Breast epithelium (tissue), 4 donors: ENCODE measurements at regions not wholly inside any gene's neighbourhood (a gene's known extent, or its start where the extent isn't known, plus 50 kb on each side); places are given as distances from the start of the nearest gene placed in this dataset.

ENCODE experiments used
- DNase-seq, 2 donors: peaks; one replicate each; pipeline ENCODE4 v3.0.0-alpha.2; 2019; ENCODE audit warnings: low spot score in 2 of 2
- H3K27ac ChIP-seq, 2 donors: fragments of 200-600 bp; sonication (generic) in 1 of 2; one replicate each; pipeline ENCODE4 v1.5.1; 2016 to 2019; ENCODE audit warnings: mild to moderate bottlenecking in 1 of 2
- H3K27me3 ChIP-seq, 2 donors: fragments of 200-600 bp; sonication (generic) in 1 of 2; one replicate each; pipeline versions ENCODE4 v1.5.1 to v1.6.0; 2017 to 2019; ENCODE audit warnings: control low read depth in 1 of 2, mild to moderate bottlenecking in 1 of 2
- H3K36me3 ChIP-seq: fragments of 200-600 bp; one replicate; pipeline ENCODE4 v1.5.1; 2019
- H3K4me1 ChIP-seq, 2 donors: fragments of 200-600 bp; sonication (generic); one replicate each; pipeline ENCODE4 v1.5.1; 2016 to 2019; ENCODE audit warnings: control low read depth in 1 of 2
- H3K4me3 ChIP-seq, 3 donors: fragments of 200-600 bp; sonication (generic); 1 replicate in 2 of 3; 2 replicates in 1 of 3; pipeline ENCODE4 v1.5.1; 2016 to 2019; ENCODE audit warnings: mild to moderate bottlenecking in 3 of 3, moderate library complexity in 2 of 3
- H3K9me3 ChIP-seq, 2 donors: fragments of 200-600 bp; sonication (generic) in 1 of 2; one replicate each; pipeline ENCODE4 v1.5.1; 2016 to 2019; ENCODE audit warnings: control low read depth in 1 of 2
- POLR2A ChIP-seq: fragments of 450-650 bp; IDR thresholded peaks from one replicate; pipeline ENCODE4 v1.6.1; 2016; ENCODE audit warnings: antibody characterized with exemption, mild to moderate bottlenecking, moderate library complexity
- POLR2AphosphoS5 ChIP-seq, 3 donors: sonication (generic); formaldehyde crosslinking; IDR thresholded peaks; one replicate each; pipeline ENCODE4 v1.6.1; 2017; ENCODE audit warnings: antibody characterized with exemption in 3 of 3
- intact Hi-C: fragments of 100-400 bp; cut with DNase I; formaldehyde crosslinking; loops from one replicate; pipeline ENCODE4 v1.15.1; 2023; ENCODE audit warnings: low total_unique reads
- TF ChIP-seq, protein P1 (sequence below), 3 donors: fragments of 450-650 bp; IDR thresholded peaks; one replicate each; pipeline ENCODE4 v1.5.1; 2016 to 2017; ENCODE audit warnings: antibody characterized with exemption in 3 of 3, mild to moderate bottlenecking in 3 of 3, moderate library complexity in 3 of 3

DNA sequence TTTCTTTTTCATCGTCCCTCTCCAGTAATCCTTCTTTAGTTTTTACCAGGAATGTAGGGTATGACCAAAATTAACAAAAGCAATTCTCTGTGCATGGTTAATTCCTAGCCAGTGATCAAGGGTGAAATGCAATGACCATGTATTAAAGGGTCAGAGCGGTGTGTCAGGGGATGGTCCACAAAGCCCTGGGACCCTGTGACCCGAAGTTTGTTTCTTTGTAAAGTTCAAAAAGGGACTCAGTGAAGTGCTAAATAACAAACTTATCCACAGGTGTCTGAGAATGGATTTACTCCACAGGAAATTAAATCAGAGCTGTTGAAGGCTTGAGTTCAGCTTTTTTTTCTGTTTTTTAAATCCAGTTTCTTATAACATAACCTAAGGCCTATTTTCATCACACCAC lies 375.7 kb downstream of the GJA1 start:
- no peaks in the 10 kb centered on the region for H3K36me3 ChIP-seq
- TF ChIP-seq POLR2A = no peak
- TF ChIP-seq, protein P1, sequence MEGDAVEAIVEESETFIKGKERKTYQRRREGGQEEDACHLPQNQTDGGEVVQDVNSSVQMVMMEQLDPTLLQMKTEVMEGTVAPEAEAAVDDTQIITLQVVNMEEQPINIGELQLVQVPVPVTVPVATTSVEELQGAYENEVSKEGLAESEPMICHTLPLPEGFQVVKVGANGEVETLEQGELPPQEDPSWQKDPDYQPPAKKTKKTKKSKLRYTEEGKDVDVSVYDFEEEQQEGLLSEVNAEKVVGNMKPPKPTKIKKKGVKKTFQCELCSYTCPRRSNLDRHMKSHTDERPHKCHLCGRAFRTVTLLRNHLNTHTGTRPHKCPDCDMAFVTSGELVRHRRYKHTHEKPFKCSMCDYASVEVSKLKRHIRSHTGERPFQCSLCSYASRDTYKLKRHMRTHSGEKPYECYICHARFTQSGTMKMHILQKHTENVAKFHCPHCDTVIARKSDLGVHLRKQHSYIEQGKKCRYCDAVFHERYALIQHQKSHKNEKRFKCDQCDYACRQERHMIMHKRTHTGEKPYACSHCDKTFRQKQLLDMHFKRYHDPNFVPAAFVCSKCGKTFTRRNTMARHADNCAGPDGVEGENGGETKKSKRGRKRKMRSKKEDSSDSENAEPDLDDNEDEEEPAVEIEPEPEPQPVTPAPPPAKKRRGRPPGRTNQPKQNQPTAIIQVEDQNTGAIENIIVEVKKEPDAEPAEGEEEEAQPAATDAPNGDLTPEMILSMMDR (IDR thresholded peaks at IDR 0.05) = no peak
- no peak for TF ChIP-seq POLR2AphosphoS5 (IDR thresholded peaks at IDR 0.05)
- DNase-seq = no peak
- H3K27ac ChIP-seq = no peak overlapping the region
- no peaks in the 10 kb centered on the region for H3K4me1 ChIP-seq
- H3K4me3 ChIP-seq = no peak overlapping the region
- intact Hi-C loops = no loop called here
- H3K27me3 ChIP-seq = no peaks in the 10 kb centered on the region
- H3K9me3 ChIP-seq = no peaks in the 10 kb centered on the region

DNA sequence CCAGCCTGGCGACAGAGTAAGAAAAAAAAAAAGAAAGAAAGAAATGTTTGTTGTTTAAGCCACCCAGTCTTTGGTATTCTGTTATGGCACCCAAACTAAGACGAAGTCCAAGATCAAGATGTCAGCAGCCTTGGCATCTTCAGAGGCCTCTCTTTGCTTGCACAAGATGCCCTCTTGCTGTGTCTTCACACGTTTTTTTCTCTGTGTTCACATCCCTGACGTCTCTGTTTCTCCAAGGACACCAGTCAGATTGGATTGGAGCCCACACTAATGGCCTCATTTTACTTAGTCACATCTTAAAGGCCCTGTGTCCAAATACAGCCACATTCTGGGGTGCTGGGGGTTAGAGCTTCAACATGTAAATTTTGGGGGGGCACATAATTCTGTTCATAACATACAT lies 380.9 kb downstream of the GJA1 start:
- intact Hi-C loops = no loop called here
- no peak for DNase-seq

DNA sequence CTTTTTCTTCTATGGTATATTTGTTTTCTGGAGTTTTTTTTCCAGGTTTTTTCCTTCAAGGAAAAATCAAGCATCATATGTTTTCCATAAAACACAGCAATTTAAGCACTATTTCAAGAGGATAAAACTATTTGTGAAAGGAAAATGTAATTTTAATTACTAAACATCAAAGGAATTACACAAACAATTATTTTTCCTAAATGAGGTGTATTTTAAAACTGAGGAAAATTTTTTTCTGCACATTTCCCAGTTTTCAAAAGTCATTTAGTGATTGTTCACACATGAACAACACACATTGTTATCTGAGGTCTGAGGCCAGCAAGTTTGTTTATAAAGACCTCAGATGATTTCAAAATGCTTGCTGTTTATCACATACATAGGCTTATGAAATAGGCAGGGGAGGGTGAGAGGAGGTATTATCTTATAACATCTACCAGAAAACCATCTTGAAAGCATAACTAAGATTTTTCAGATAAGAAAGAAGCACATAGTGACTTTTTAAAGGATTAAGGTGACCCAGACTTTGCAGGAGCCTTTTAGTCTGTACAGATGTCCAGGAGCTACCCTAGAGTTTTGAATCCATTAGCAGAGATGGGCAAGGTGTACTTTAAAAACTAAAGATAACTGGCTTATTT lies 381.6 kb downstream of the GJA1 start:
- Histone ChIP-seq H3K4me3 (no peak overlapping the region), H3K27me3 (no peaks in the 10 kb centered on the region), H3K4me1 (no peaks in the 10 kb centered on the region), H3K27ac (no peak overlapping the region), H3K9me3 (peaks cover 8 to 14% of the 10 kb centered on the region in 2 donors), H3K36me3 (no peaks in the 10 kb centered on the region)
- DNase-seq = no peak
- intact Hi-C loops = no loop called here
- TF ChIP-seq POLR2A (no peak), POLR2AphosphoS5 (IDR thresholded peaks at IDR 0.05) (no peak)
- TF ChIP-seq, protein P1 (IDR thresholded peaks at IDR 0.05) = no peak

More for the DNA sequence above, 380.9 kb downstream of the GJA1 start:
- H3K27ac ChIP-seq = no peak overlapping the region
- H3K9me3 ChIP-seq = peaks cover 8 to 14% of the 10 kb centered on the region in 2 donors
- no peaks in the 10 kb centered on the region for H3K36me3 ChIP-seq
- no peaks in the 10 kb centered on the region for H3K27me3 ChIP-seq
- TF ChIP-seq, protein P1 (IDR thresholded peaks at IDR 0.05) = no peak
- TF ChIP-seq POLR2A (no peak), POLR2AphosphoS5 (IDR thresholded peaks at IDR 0.05) (no peak)
- no peaks in the 10 kb centered on the region for H3K4me1 ChIP-seq
- H3K4me3 ChIP-seq = no peak overlapping the region

DNA sequence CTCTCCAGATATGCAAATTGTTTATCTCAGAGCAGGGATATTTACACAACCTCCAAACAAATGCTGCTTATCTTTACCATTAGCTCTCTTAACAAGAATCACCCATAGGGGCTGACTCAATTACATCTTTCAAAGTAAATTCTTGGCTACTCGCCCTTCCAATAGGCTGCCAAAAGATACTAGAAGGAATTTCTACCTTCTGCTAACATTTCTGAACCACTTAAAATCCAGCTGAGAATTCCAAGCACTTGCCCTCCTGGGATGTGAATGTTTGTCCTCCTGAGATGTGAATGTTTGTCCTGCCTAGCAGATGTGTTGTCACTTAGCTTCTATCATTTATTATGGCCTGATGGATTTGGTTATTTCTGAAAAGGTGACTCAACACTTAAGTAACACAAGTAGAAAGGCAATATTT lies 388.0 kb downstream of the GJA1 start:
- no peak for DNase-seq
- intact Hi-C loops = no loop called here
- Histone ChIP-seq H3K36me3 (no peaks in the 10 kb centered on the region), H3K27ac (no peak overlapping the region), H3K4me1 (no peaks in the 10 kb centered on the region), H3K4me3 (no peak overlapping the region), H3K27me3 (no peaks in the 10 kb centered on the region), H3K9me3 (peaks cover 8 to 14% of the 10 kb centered on the region in 2 donors)
- no peak for TF ChIP-seq POLR2A

DNA sequence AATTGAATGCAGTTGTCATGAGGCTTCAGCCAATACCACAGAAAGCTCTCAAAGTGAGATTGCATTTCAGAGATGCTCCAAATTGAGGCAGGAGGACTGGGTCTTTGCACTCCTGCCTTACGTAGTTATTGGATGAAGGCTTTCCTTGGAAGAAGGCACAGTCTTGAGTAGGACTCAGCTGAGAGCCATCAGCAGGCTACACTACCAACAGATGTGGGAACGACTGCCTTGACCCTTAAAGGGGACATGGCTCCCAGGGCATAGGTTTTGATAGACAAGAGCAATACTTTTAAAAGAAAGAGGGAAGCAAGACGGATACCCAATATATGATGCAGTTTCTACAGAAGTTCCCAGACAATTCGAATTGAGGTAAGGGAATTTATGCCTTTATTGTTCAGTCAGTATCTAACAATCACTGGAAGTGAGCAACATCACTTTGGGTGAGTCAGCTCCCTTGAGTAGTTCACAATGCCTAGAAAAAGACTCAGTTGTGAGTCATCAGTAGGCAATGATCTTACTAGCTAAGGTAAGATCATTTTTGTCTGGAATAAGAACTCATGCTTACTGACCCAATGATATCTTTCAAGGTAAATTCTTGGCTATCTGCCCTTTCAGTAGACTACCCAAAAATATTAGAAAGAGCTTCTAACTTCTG lies 390.8 kb downstream of the GJA1 start:
- intact Hi-C loops = no loop called here
- Histone ChIP-seq H3K36me3 (no peaks in the 10 kb centered on the region), H3K4me3 (no peak overlapping the region), H3K9me3 (no peaks in the 10 kb centered on the region), H3K4me1 (no peaks in the 10 kb centered on the region), H3K27ac (no peak overlapping the region), H3K27me3 (no peaks in the 10 kb centered on the region)
- no peak for DNase-seq
- TF ChIP-seq, protein P1 (IDR thresholded peaks at IDR 0.05) = no peak
- TF ChIP-seq POLR2A (no peak), POLR2AphosphoS5 (IDR thresholded peaks at IDR 0.05) (no peak)
